Mesendoderm (in vitro differentiated cells): ENCODE measurements at regions not wholly inside any gene's neighbourhood (a gene's known extent, or its start where the extent isn't known, plus 50 kb on each side); places are given as distances from the start of the nearest gene placed in this dataset.
"Not testable (repeated sequence)": the region's sequence is repeated elsewhere in the genome, so short reads cannot be mapped to it uniquely, and the experiment has no call there.

Experiments
- DNase-seq: peaks from one replicate; pipeline ENCODE4 v3.0.0; 2013
- H2AK5ac ChIP-seq: 2 replicates; pipeline ENCODE4 v1.6.1; 2013; ENCODE audit warnings: low read length, inconsistent platforms
- H2BK120ac ChIP-seq: 2 replicates; pipeline ENCODE4 v1.6.1; 2013; ENCODE audit warnings: low read depth, mild to moderate bottlenecking, low read length, moderate library complexity, mixed read lengths
- H2BK15ac ChIP-seq: replicated peaks from 2 replicates; pipeline ENCODE4 v1.6.1; 2013; ENCODE audit warnings: low read depth, mild to moderate bottlenecking, moderate library complexity
- H2BK5ac ChIP-seq: 2 replicates; pipeline ENCODE4 v1.6.1; 2013; ENCODE audit warnings: low read length, inconsistent platforms
- H3K18ac ChIP-seq: 2 replicates; pipeline ENCODE4 v1.6.1; 2013; ENCODE audit warnings: mild to moderate bottlenecking, low read length, mixed read lengths
- H3K23ac ChIP-seq: one replicate; pipeline ENCODE4 v1.6.1; 2013; ENCODE audit warnings: low read length
- H3K27ac ChIP-seq: 2 replicates; pipeline ENCODE4 v1.5.1; 2013; ENCODE audit warnings: low read depth, mild to moderate bottlenecking, inconsistent platforms, low read length, moderate library complexity
- H3K27me3 ChIP-seq: 2 replicates; pipeline ENCODE4 v1.6.1; 2013; ENCODE audit warnings: low read length, control low read depth, mild to moderate bottlenecking, inconsistent platforms; ENCODE audit not compliant: insufficient read depth, poor library complexity
- H3K36me3 ChIP-seq: 2 replicates; pipeline ENCODE4 v1.6.1; 2013; ENCODE audit warnings: low read length, inconsistent platforms; ENCODE audit not compliant: control insufficient read depth, insufficient read depth
- H3K4ac ChIP-seq: one replicate; pipeline ENCODE4 v1.6.1; 2013; ENCODE audit warnings: low read depth, mild to moderate bottlenecking, low read length, moderate library complexity
- H3K4me1 ChIP-seq: 2 replicates; pipeline ENCODE4 v1.6.1; 2013; ENCODE audit warnings: low read depth, low read length, inconsistent platforms; ENCODE audit not compliant: control insufficient read depth
- H3K4me2 ChIP-seq: 2 replicates; pipeline ENCODE4 v1.6.1; 2013; ENCODE audit warnings: low read length
- H3K4me3 ChIP-seq: 2 replicates; pipeline ENCODE4 v1.5.1; 2013; ENCODE audit warnings: mild to moderate bottlenecking, low read length
- H3K56ac ChIP-seq: one replicate; pipeline ENCODE4 v1.6.1; 2013; ENCODE audit warnings: low read length
- H3K79me1 ChIP-seq: 2 replicates; pipeline ENCODE4 v1.6.1; 2013; ENCODE audit warnings: low read length, inconsistent platforms
- H3K79me2 ChIP-seq: 2 replicates; pipeline ENCODE4 v1.6.1; 2013; ENCODE audit warnings: mild to moderate bottlenecking, low read length; ENCODE audit not compliant: control insufficient read depth, insufficient read depth
- H3K9ac ChIP-seq: 2 replicates; pipeline ENCODE4 v1.6.1; 2013; ENCODE audit warnings: low read length, inconsistent platforms
- H4K5ac ChIP-seq: one replicate; pipeline ENCODE4 v1.6.1; 2013; ENCODE audit warnings: low read length
- H4K8ac ChIP-seq: one replicate; pipeline ENCODE4 v1.6.1; 2013; ENCODE audit warnings: low read depth, mild to moderate bottlenecking, control low read depth, low read length, moderate library complexity
- WGBS: extraction: QIAGEN DNeasy Blood & Tissue Kit; methylation state at CpG from one replicate; pipeline ENCODE4 v1.1.7; 2013; ENCODE audit warnings: low lambda C conversion rate, missing lambda C conversion rate; ENCODE audit not compliant: insufficient coverage; ENCODE audit errors: extremely low coverage; 5-methylcytosine and 5-hydroxymethylcytosine counted together

DNA sequence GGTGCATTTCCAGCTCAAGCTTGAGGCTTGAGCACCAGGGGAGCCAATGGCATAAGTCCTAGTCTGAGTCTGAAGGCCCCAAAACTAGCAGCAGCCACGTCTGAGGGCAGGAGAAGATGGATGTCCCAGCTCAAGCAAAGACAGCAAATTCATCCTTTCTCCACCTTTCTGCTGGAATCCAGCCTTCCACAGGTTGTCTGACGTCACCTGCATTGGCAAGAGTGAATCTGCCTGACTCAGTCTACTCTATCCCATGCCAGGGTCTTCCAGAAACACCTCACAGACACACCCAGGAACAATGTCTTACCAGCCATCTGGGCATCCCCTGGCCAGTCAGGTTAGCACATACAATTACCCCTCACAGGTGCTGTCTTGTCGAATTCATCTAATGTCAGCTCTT is 76.2 kb upstream of the SOX11 start:
- Histone ChIP-seq H3K9ac (no peak overlapping the region), H3K27me3 (no peaks in the 10 kb centered on the region), H3K4ac (no peak overlapping the region), H3K27ac (no peak overlapping the region), H3K79me2 (no peaks in the 10 kb centered on the region), H2BK120ac (no peak overlapping the region), H4K5ac (no peak overlapping the region), H2BK5ac (no peak overlapping the region), H3K79me1 (no peaks in the 10 kb centered on the region), H3K4me3 (no peak overlapping the region), H3K4me2 (no peak overlapping the region), H2BK15ac (no peak overlapping the region), H3K23ac (no peak overlapping the region), H2AK5ac (no peak overlapping the region), H4K8ac (no peak overlapping the region), H3K18ac (no peak overlapping the region), H3K4me1 (no peaks in the 10 kb centered on the region), H3K56ac (no peak overlapping the region), H3K36me3 (no peaks in the 10 kb centered on the region)
- WGBS: no CpG with 5 or more reads among the region's 3 CpGs
- no peak for DNase-seq

DNA sequence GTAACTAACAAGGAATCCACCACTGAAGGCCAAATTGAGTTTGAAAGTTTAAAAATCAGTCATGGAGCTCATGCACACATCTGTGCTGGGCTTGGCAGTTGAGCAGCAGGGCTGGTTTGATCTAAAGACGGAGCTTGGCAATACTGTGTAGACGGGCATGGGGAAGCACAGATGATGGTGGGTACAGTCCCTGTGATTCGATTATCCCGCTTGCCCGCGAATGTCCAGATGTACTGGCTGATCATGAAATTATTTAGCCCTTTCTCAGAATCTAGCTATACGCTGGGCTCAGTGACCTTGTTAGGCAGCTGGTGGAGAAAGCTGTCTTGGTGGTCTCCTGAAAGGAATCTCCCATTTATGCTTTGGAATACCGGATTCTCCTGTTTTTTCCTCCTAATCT is 74.8 kb upstream of the SOX11 start:
- Histone ChIP-seq H3K4me2 (no peak overlapping the region), H3K79me1 (no peaks in the 10 kb centered on the region), H2BK120ac (no peak overlapping the region), H4K8ac (no peak overlapping the region), H3K4me1 (no peaks in the 10 kb centered on the region), H3K4me3 (no peak overlapping the region), H3K36me3 (no peaks in the 10 kb centered on the region), H3K23ac (no peak overlapping the region), H3K27ac (no peak overlapping the region), H3K18ac (no peak overlapping the region), H3K56ac (no peak overlapping the region), H2AK5ac (no peak overlapping the region), H3K79me2 (no peaks in the 10 kb centered on the region), H3K27me3 (no peaks in the 10 kb centered on the region), H2BK5ac (no peak overlapping the region), H3K4ac (no peak overlapping the region), H3K9ac (no peak overlapping the region), H2BK15ac (no peak overlapping the region), H4K5ac (no peak overlapping the region)
- DNase-seq: no peak
- no CpG with 5 or more reads among the region's 8 CpGs for WGBS

DNA sequence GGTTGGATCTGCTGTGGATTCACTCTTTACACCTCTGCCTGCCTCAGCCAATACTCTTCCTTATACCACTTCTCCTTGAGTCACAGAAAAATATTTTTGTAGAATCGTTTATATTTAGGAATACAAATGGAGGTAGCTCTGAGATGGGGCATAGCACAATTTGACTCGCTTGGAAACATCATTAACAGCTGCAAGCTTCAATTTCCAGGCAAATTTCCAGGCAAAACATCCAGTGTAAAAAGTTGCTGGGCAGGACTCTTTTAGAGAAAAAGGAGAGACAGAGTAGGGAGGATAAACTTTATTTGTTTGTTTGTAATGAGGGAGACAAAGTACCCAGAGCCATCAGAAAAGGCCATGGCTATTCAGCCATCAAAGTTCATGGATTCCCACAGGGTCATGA is 74.4 kb upstream of the SOX11 start:
- Histone ChIP-seq H3K4me3 (no peak overlapping the region), H2AK5ac (no peak overlapping the region), H3K56ac (no peak overlapping the region), H4K5ac (no peak overlapping the region), H3K4me2 (no peak overlapping the region), H3K79me1 (no peaks in the 10 kb centered on the region), H3K9ac (no peak overlapping the region), H3K4me1 (no peaks in the 10 kb centered on the region), H3K79me2 (no peaks in the 10 kb centered on the region), H3K18ac (no peak overlapping the region), H4K8ac (no peak overlapping the region), H3K36me3 (no peaks in the 10 kb centered on the region), H3K27ac (no peak overlapping the region), H3K27me3 (no peaks in the 10 kb centered on the region), H3K23ac (no peak overlapping the region), H2BK15ac (no peak overlapping the region), H3K4ac (no peak overlapping the region), H2BK5ac (no peak overlapping the region), H2BK120ac (no peak overlapping the region)
- no peak for DNase-seq
- no CpG with 5 or more reads among the region's 2 CpGs for WGBS

DNA sequence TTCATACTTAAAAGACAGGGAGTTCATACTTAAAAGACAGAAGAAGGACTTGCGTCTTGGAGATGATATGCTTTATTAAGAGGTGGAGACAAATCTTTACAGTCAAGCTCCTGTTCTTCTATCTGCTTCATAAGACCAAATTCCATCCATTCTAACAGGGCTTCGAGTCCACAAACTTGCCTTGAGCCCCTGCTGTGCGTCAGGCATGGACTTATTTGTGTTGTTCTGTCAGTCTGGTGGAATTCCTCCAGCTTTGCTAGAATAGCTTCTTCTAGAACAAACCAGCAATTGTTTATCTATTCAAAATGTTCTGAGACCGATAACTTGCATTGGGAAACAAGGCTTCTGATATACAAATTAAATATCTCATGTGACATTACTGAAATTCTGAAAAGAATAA is 73.9 kb upstream of the SOX11 start:
- Histone ChIP-seq H2BK15ac (no peak overlapping the region), H3K9ac (no peak overlapping the region), H3K36me3 (no peaks in the 10 kb centered on the region), H2BK5ac (no peak overlapping the region), H3K56ac (no peak overlapping the region), H3K4me2 (no peak overlapping the region), H4K5ac (no peak overlapping the region), H3K79me1 (no peaks in the 10 kb centered on the region), H3K4ac (no peak overlapping the region), H3K27me3 (no peaks in the 10 kb centered on the region), H3K4me1 (no peaks in the 10 kb centered on the region), H4K8ac (no peak overlapping the region), H2BK120ac (no peak overlapping the region), H3K23ac (no peak overlapping the region), H3K18ac (no peak overlapping the region), H3K4me3 (no peak overlapping the region), H3K79me2 (no peaks in the 10 kb centered on the region), H2AK5ac (no peak overlapping the region), H3K27ac (no peak overlapping the region)
- DNase-seq: peak; percentile 53
- WGBS: no CpG with 5 or more reads among the region's 4 CpGs

DNA sequence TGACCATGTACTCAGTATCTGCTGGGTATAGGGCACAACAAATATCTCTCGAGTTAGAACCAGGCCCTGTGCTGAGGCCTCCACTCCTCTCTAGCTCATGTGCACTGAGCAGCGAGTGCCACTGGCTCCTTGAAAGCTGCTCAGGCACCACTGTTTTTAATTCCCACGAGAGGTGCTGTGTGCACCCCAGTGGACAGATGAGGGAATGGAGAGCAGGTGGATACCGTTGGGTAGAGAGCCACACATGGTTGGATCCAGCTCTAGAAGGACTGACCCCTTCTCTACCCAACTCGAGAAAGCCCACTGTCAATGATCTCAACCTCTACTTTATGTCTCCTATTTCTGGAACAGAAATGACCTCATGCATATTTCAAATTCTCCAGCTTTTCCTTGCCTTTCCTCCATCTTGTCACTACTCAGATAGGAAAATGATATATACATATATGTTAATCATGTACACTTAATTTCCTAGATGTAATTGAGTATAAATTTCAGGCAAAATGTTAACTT is 66.6 kb upstream of the SOX11 start:
- H3K4me3 ChIP-seq, H3K23ac ChIP-seq, H4K8ac ChIP-seq, H3K18ac ChIP-seq, H3K9ac ChIP-seq, H2BK15ac ChIP-seq, H3K4ac ChIP-seq, H3K4me2 ChIP-seq, H4K5ac ChIP-seq, H3K56ac ChIP-seq, H2BK120ac ChIP-seq, H2BK5ac ChIP-seq, H3K4me1 ChIP-seq, H3K36me3 ChIP-seq, H3K27ac ChIP-seq, H3K79me1 ChIP-seq, H2AK5ac ChIP-seq, H3K79me2 ChIP-seq, H3K27me3 ChIP-seq: not testable (repeated sequence)
- no CpG with 5 or more reads among the region's 5 CpGs for WGBS
- DNase-seq: peak; percentile 34

DNA sequence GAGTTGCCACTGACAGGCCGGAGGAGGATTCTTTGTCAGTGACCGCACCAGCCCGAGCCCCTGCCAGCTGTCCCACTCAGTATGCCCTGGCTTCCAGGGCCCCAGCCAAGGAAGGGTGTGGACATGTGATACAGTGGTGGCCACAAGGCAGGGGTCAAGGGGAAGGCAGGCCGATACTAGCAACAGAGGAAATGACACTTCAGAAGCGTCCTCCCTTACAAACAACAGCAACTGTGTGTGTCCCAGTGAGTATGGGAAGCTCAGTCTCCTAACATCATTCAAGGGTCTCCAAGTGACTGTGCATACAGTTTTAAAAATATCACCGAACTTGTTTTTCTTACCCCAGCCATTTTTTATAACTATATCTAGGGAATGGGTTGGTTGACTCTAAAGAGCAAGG is 63.7 kb upstream of the SOX11 start:
- not testable (repeated sequence) for H2AK5ac ChIP-seq, H3K4me3 ChIP-seq, H3K27ac ChIP-seq, H3K4me2 ChIP-seq, H4K8ac ChIP-seq, H3K4me1 ChIP-seq, H3K23ac ChIP-seq, H3K36me3 ChIP-seq, H2BK120ac ChIP-seq, H3K4ac ChIP-seq, H3K18ac ChIP-seq, DNase-seq, H2BK5ac ChIP-seq, H3K79me2 ChIP-seq, H2BK15ac ChIP-seq, H4K5ac ChIP-seq, H3K79me1 ChIP-seq, H3K56ac ChIP-seq, H3K9ac ChIP-seq, H3K27me3 ChIP-seq
- WGBS: no CpG with 5 or more reads among the region's 6 CpGs
